ENCODE measurements at regions not wholly inside any gene's neighbourhood (a gene's known extent, or its start where the extent isn't known, plus 50 kb on each side); places are given as distances from the start of the nearest gene placed in this dataset.

DNA sequence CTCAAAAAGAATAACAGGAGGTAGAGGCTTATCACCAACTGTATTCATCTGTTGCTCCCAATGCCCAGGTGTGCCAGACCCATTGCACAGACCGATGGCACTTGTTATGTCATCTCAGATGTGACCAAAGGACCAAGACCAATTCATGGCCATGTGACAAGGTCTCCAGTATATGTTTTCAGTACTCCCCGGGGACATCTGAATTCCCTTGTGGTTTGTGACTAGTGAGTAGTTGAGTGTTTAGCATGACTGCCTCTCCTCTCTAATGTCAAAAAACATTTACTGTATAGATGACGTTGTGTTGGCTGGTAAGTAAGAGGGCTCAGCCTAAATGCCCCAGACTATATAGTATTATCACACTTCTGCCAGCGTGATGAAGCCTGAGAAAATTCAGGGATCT, 202.1 kb upstream of the SMIM30 start:
- TF ChIP-seq, protein P1, sequence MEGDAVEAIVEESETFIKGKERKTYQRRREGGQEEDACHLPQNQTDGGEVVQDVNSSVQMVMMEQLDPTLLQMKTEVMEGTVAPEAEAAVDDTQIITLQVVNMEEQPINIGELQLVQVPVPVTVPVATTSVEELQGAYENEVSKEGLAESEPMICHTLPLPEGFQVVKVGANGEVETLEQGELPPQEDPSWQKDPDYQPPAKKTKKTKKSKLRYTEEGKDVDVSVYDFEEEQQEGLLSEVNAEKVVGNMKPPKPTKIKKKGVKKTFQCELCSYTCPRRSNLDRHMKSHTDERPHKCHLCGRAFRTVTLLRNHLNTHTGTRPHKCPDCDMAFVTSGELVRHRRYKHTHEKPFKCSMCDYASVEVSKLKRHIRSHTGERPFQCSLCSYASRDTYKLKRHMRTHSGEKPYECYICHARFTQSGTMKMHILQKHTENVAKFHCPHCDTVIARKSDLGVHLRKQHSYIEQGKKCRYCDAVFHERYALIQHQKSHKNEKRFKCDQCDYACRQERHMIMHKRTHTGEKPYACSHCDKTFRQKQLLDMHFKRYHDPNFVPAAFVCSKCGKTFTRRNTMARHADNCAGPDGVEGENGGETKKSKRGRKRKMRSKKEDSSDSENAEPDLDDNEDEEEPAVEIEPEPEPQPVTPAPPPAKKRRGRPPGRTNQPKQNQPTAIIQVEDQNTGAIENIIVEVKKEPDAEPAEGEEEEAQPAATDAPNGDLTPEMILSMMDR (IDR thresholded peaks at IDR 0.05), result no peak
- no peak for TF ChIP-seq POLR2A (IDR thresholded peaks at IDR 0.05)

All from breast epithelium (tissue), 3 donors.